Natural killer cell (primary cell): ENCODE measurements at regions not wholly inside any gene's neighbourhood (a gene's known extent, or its start where the extent isn't known, plus 50 kb on each side); places are given as distances from the start of the nearest gene placed in this dataset.
"Not testable (repeated sequence)": the region's sequence is repeated elsewhere in the genome, so short reads cannot be mapped to it uniquely, and the experiment has no call there.

Experiments
- ATAC-seq, 3 donors: fragments of 150-1000 bp in 2 of 3; fragments of 200-7000 bp in 1 of 3; cut with Tn5 transposase; 1 replicate in 1 of 3; 2 replicates in 2 of 3; pipeline ENCODE4 v1.10.0; 2021; ENCODE audit warnings: mild to moderate bottlenecking in 2 of 3, moderate library complexity in 2 of 3
- DNase-seq, 2 donors: peaks; one replicate each; pipeline versions ENCODE4 v3.0.0 to v3.0.0-alpha.2; 2013 to 2021; ENCODE audit warnings: mixed read lengths in 1 of 2
- H3K27ac ChIP-seq: one replicate; pipeline ENCODE4 v1.5.1; 2013; ENCODE audit warnings: mild to moderate bottlenecking, low read length
- H3K27me3 ChIP-seq: one replicate; pipeline ENCODE4 v1.6.1; 2013; ENCODE audit warnings: low read length; ENCODE audit not compliant: control insufficient read depth, insufficient read depth
- H3K36me3 ChIP-seq: one replicate; pipeline ENCODE4 v1.6.1; 2013; ENCODE audit warnings: low read length; ENCODE audit not compliant: control insufficient read depth, insufficient read depth
- H3K4me1 ChIP-seq: one replicate; pipeline ENCODE4 v1.6.1; 2013; ENCODE audit warnings: low read length; ENCODE audit not compliant: control insufficient read depth, insufficient read depth
- H3K4me3 ChIP-seq: one replicate; pipeline ENCODE4 v1.5.1; 2013; ENCODE audit warnings: low read length
- H3K9me3 ChIP-seq: one replicate; pipeline ENCODE4 v1.6.1; 2013; ENCODE audit warnings: low read length; ENCODE audit not compliant: control insufficient read depth, insufficient read depth
- H3K27ac Mint-ChIP-seq, 2 donors: one replicate each; pipeline ENCODE4 v1.8.0; 2022; ENCODE audit warnings: mild to moderate bottlenecking in 2 of 2, mixed read lengths in 2 of 2, moderate library complexity in 1 of 2
- H3K27me3 Mint-ChIP-seq, 2 donors: one replicate each; pipeline ENCODE4 v1.8.0; 2022; ENCODE audit warnings: low read depth in 2 of 2, mixed read lengths in 2 of 2
- H3K36me3 Mint-ChIP-seq: one replicate; pipeline ENCODE4 v1.8.0; 2022; ENCODE audit warnings: mixed read lengths
- H3K4me1 Mint-ChIP-seq, 2 donors: one replicate each; pipeline ENCODE4 v1.8.0; 2022; ENCODE audit warnings: mixed read lengths in 2 of 2
- H3K4me3 Mint-ChIP-seq: one replicate; pipeline ENCODE4 v1.8.0; 2022; ENCODE audit warnings: mild to moderate bottlenecking, moderate library complexity, mixed read lengths
- H3K9me3 Mint-ChIP-seq, 2 donors: one replicate each; pipeline ENCODE4 v1.8.0; 2022; ENCODE audit warnings: mixed read lengths in 2 of 2
- CTCF ChIP-seq: fragments of 200-600 bp; IDR thresholded peaks from one replicate; pipeline ENCODE4 v1.8.0; 2022; ENCODE audit warnings: antibody characterized with exemption
- WGBS: methylation state at CpG from one replicate; pipeline ENCODE4 v1.1.7; 2013; ENCODE audit warnings: missing lambda C conversion rate; ENCODE audit not compliant: insufficient coverage; 5-methylcytosine and 5-hydroxymethylcytosine counted together
- intact Hi-C: fragments of 100-400 bp; cut with micrococcal nuclease; formaldehyde crosslinking; loops from one replicate; pipeline ENCODE4 v1.14.2; 2022

- Mint-ChIP-seq H3K9me3 (no peaks in the 10 kb centered on the region), H3K27me3 (peaks cover 49 to 83% of the 10 kb centered on the region in 2 donors), H3K36me3 (no peaks in the 10 kb centered on the region), H3K4me1 (peaks cover 15 to 22% of the 10 kb centered on the region in 2 donors), H3K27ac (no peak overlapping the region), H3K4me3 (no peak overlapping the region)
- Histone ChIP-seq H3K27me3 (peaks cover 24% of the 10 kb centered on the region), H3K27ac (no peak overlapping the region), H3K36me3 (no peaks in the 10 kb centered on the region), H3K9me3 (no peaks in the 10 kb centered on the region), H3K4me1 (peaks cover 26% of the 10 kb centered on the region), H3K4me3 (no peak overlapping the region)
- DNase-seq (no peak), ATAC-seq (no peak)
- TF ChIP-seq CTCF = no peak
- intact Hi-C loops = no loop called here
- WGBS = 24% methylated on average over 21 of the region's 21 CpGs
These were observed 144.0 kb upstream of the GRK3 start for GRCh38 chr22:25420471-25420924.

GRCh38 chr22:25420925-25421904 lies 143.3 kb upstream of the GRK3 start:
- 1% methylated on average over 85 of the region's 85 CpGs for WGBS

DNA sequence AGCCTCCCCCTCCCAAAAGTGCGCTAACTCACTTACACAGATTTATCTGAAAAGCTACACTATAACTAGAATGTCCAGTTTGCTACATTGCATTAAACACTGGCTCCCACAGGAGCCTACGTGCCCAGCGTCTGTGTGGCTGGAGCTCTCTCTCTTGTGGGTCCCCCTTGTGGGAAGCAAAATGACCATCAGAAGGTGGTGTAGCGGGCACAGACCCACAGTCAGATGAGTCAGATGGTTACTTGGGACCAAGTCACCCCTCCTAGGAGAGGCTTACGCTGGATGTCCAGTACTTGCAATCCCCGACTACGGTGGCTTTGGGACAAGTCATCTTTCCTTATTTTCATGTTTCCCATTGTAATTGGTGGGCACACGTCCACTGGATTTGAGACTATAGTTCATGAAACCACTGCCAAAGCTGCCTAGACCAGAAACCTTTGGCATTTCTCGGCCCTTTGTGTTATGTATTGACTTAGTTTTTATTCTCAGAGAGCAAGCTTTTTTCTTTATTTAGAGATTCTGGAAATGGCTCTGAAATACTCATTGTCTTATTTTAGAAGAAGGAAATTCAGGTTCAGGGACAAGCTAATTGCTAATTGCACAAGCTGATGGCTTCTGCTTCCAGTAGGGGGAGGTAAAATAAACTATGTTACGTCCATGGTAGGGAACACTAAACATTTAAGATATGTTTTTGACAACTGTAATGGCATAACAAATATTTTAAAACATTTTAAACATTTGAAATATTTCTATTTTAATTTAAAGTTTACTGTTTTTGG lies 137.8 kb upstream of the GRK3 start:
- DNase-seq, H3K4me1 Mint-ChIP-seq, H3K27ac Mint-ChIP-seq, intact Hi-C loops, H3K4me3 ChIP-seq, ATAC-seq, H3K9me3 ChIP-seq, H3K9me3 Mint-ChIP-seq, H3K27ac ChIP-seq, H3K36me3 Mint-ChIP-seq, H3K4me1 ChIP-seq, H3K27me3 ChIP-seq, H3K4me3 Mint-ChIP-seq, H3K36me3 ChIP-seq: not testable (repeated sequence)
- WGBS = 81% methylated on average over 9 of the region's 10 CpGs
- peaks cover 24 to 28% of the 10 kb centered on the region in 2 donors for H3K27me3 Mint-ChIP-seq

More at GRCh38 chr22:25420925-25421904, 143.3 kb upstream of the GRK3 start:
- no peaks in the 10 kb centered on the region for H3K36me3 ChIP-seq
- no peaks in the 10 kb centered on the region for H3K9me3 ChIP-seq
- peaks cover 15 to 22% of the 10 kb centered on the region in 2 donors for H3K4me1 Mint-ChIP-seq
- H3K27me3 ChIP-seq = peaks cover 24% of the 10 kb centered on the region
- no peak overlapping the region for H3K4me3 ChIP-seq
- intact Hi-C loops = no loop called here
- TF ChIP-seq CTCF = no peak
- H3K27ac Mint-ChIP-seq = no peak overlapping the region
- peaks cover 26% of the 10 kb centered on the region for H3K4me1 ChIP-seq
- H3K27me3 Mint-ChIP-seq = peaks cover 49 to 76% of the 10 kb centered on the region in 2 donors
- peak overlapping the region; percentile 79 for H3K4me3 Mint-ChIP-seq
- H3K36me3 Mint-ChIP-seq = no peaks in the 10 kb centered on the region
- ATAC-seq = peak in 1 of 3 donors; percentile 43
- H3K27ac ChIP-seq = no peak overlapping the region
- no peak for DNase-seq
- no peaks in the 10 kb centered on the region for H3K9me3 Mint-ChIP-seq

DNA sequence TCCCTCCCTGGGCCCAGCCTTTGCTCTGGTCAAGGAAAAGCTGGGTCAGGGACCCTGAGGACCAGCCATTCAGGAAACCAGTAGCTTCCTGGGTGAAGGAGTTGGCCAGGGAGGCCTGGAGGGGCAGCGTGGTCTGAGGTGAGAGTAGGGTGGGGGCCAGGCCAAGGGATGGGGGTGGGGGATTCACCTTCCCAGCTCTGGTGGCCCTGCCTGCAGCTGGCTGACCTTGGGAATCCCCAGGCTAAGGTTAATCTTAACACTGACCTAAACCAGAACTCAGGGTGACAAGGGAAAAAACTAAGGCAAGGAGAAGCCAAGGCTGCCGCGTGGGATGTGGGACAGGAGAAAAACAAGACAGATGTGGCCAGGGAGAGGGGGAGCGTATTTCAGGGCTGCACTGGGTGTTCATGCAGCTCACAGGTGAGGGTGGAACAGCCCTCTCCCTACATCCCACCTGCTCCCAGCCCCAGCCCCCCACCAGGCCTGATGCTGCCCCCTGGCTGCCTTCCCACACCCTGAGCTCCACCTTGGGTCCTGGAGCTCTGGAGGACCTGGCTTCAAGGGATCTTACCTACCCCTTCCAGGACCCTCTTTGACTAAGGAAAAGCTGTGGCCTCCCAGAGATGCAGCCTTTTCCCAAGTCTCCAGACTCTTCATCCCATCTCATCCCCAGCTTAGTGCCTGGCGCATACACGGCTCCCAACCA lies 132.7 kb upstream of the GRK3 start:
- H3K9me3 ChIP-seq, H3K4me1 ChIP-seq, H3K4me1 Mint-ChIP-seq, H3K9me3 Mint-ChIP-seq, DNase-seq, H3K27me3 ChIP-seq, H3K27ac ChIP-seq, intact Hi-C loops, ATAC-seq, H3K4me3 ChIP-seq, H3K27ac Mint-ChIP-seq, H3K36me3 ChIP-seq, H3K4me3 Mint-ChIP-seq, H3K36me3 Mint-ChIP-seq: not testable (repeated sequence)
- no CpG with 5 or more reads among the region's 6 CpGs for WGBS
- peaks cover 0 to 11% of the 10 kb centered on the region in 2 donors for H3K27me3 Mint-ChIP-seq

DNA sequence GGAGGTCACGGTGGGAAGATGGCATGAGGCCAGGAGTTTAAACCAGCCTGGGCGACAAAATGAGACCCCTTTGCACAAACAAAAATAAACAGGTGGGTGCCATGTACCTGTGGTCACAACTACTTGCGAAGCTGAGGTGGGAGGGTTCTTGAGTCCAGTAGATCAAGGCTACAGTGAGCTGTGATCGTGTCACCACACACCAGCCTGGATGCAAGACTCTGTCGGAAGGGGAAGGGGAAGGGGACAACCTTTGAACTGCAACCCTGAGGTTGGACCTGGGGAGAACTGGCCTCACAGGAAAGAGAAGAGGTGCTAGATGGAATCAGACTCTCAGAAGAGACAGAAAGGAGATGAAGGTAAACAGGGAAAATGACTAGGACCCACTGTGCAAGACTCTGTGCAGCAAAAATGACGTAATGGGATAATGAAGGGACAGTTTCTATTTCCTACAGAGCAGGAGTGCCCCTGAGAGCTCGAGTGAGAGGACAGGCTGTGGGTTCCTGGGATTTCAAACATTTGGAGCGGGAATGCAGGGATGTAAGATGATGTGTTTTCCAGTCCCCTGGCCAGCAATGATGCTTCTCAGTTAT lies 131.0 kb upstream of the GRK3 start:
- H3K4me1 Mint-ChIP-seq, H3K36me3 Mint-ChIP-seq, intact Hi-C loops, H3K9me3 Mint-ChIP-seq, H3K4me3 ChIP-seq, H3K27ac Mint-ChIP-seq, H3K4me1 ChIP-seq, ATAC-seq, H3K9me3 ChIP-seq, H3K27me3 ChIP-seq, DNase-seq, H3K36me3 ChIP-seq, H3K27me3 Mint-ChIP-seq, H3K27ac ChIP-seq, H3K4me3 Mint-ChIP-seq: not testable (repeated sequence)
- WGBS = 76% methylated on average over 6 of the region's 8 CpGs
